ENCODE measurements at regions not wholly inside any gene's neighbourhood (a gene's known extent, or its start where the extent isn't known, plus 50 kb on each side); places are given as distances from the start of the nearest gene placed in this dataset.

- Histone ChIP-seq H3K36me3 (replicated peaks in 1 of 2; ENCODE audit: control insufficient read depth in 1 of 2, insufficient read depth in 2 of 2, low read length in 2 of 2) (no peaks in the 10 kb centered on the region), H3K4me2 (replicated peaks; ENCODE audit: extremely low read depth, low read length, poor library complexity, severe bottlenecking) (no peak overlapping the region), H4K20me1 (ENCODE audit: insufficient read depth, low read length) (no peaks in the 10 kb centered on the region), H3K4me1 (ENCODE audit: control insufficient read depth in 1 of 2, insufficient read depth in 2 of 2, low read length in 2 of 2) (no peaks in the 10 kb centered on the region), H3K27ac (ENCODE audit: low read depth in 1 of 2, low read length in 2 of 2) (no peak overlapping the region), H2AFZ (ENCODE audit: insufficient read depth, low read depth, low read length, poor library complexity, severe bottlenecking) (no peak overlapping the region), H3K4me3 (replicated peaks in 1 of 3; ENCODE audit: low read depth in 2 of 3, low read length in 3 of 3) (no peak overlapping the region), H3K9ac (ENCODE audit: insufficient read depth, low read length, poor library complexity, severe bottlenecking) (no peak overlapping the region), H3K9me3 (replicated peaks in 1 of 2; ENCODE audit: control insufficient read depth in 1 of 2, insufficient read depth in 1 of 2, low read length in 2 of 2) (no peaks in the 10 kb centered on the region), H3K79me2 (ENCODE audit: insufficient read depth, low read length) (no peaks in the 10 kb centered on the region), H3K27me3 (ENCODE audit: control insufficient read depth in 2 of 2, insufficient read depth in 2 of 2, low read length in 2 of 2) (no peaks in the 10 kb centered on the region)
- intact Hi-C loops (cut with micrococcal nuclease) = no loop called here
- H3K27me3 Mint-ChIP-seq (ENCODE audit: low read depth in 3 of 3) = peaks cover 0 to 1% (median 0%) of the 10 kb centered on the region in 3 donors
- no peak for TF ChIP-seq CTCF (IDR thresholded peaks at IDR 0.05)
- WGBS (ENCODE audit: insufficient coverage) = 92% methylated on average over 2 of the region's 2 CpGs
- no peak overlapping the region for H3K27ac Mint-ChIP-seq
- DNase-seq = no peak
- peaks cover 0 to 6% (median 0%) of the 10 kb centered on the region in 7 donors for H3K9me3 Mint-ChIP-seq
- no peak overlapping the region for H3K4me3 Mint-ChIP-seq
- H3K36me3 Mint-ChIP-seq = no peaks in the 10 kb centered on the region
- no peaks in the 10 kb centered on the region for H3K4me1 Mint-ChIP-seq
Measured at GRCh38 chr12:29971446-29971845, 187.7 kb upstream of the TMTC1 start.

GRCh38 chr12:29970501-29970900, 186.8 kb upstream of the TMTC1 start:
- WGBS (ENCODE audit: insufficient coverage) = no CpG with 5 or more reads among the region's 3 CpGs
- no peak overlapping the region for H3K27ac ChIP-seq (ENCODE audit: low read depth in 1 of 2, low read length in 2 of 2)
- H3K36me3 Mint-ChIP-seq = no peaks in the 10 kb centered on the region
- H3K27me3 ChIP-seq (ENCODE audit: control insufficient read depth in 2 of 2, insufficient read depth in 2 of 2, low read length in 2 of 2) = no peaks in the 10 kb centered on the region
- H3K79me2 ChIP-seq (ENCODE audit: insufficient read depth, low read length) = no peaks in the 10 kb centered on the region
- intact Hi-C loops (cut with micrococcal nuclease) = no loop called here
- H2AFZ ChIP-seq (ENCODE audit: insufficient read depth, low read depth, low read length, poor library complexity, severe bottlenecking) = no peak overlapping the region
- H3K36me3 ChIP-seq (replicated peaks in 1 of 2; ENCODE audit: control insufficient read depth in 1 of 2, insufficient read depth in 2 of 2, low read length in 2 of 2) = no peaks in the 10 kb centered on the region
- peak overlapping the region in 1 of 7 donors; percentile 23 for H3K27ac Mint-ChIP-seq
- H4K20me1 ChIP-seq (ENCODE audit: insufficient read depth, low read length) = no peaks in the 10 kb centered on the region
- peaks cover 0 to 2% (median 0%) of the 10 kb centered on the region in 3 donors for H3K27me3 Mint-ChIP-seq (ENCODE audit: low read depth in 3 of 3)
- no peak overlapping the region for H3K4me3 Mint-ChIP-seq
- H3K9ac ChIP-seq (ENCODE audit: insufficient read depth, low read length, poor library complexity, severe bottlenecking) = no peak overlapping the region
- no peak overlapping the region for H3K4me3 ChIP-seq (replicated peaks in 1 of 3; ENCODE audit: low read depth in 2 of 3, low read length in 3 of 3)
- peaks cover 0 to 3% (median 0%) of the 10 kb centered on the region in 7 donors for H3K9me3 Mint-ChIP-seq
- TF ChIP-seq CTCF (IDR thresholded peaks at IDR 0.05) = no peak
- no peak overlapping the region for H3K4me2 ChIP-seq (replicated peaks; ENCODE audit: extremely low read depth, low read length, poor library complexity, severe bottlenecking)
- no peaks in the 10 kb centered on the region for H3K9me3 ChIP-seq (replicated peaks in 1 of 2; ENCODE audit: control insufficient read depth in 1 of 2, insufficient read depth in 1 of 2, low read length in 2 of 2)
- no peaks in the 10 kb centered on the region for H3K4me1 ChIP-seq (ENCODE audit: control insufficient read depth in 1 of 2, insufficient read depth in 2 of 2, low read length in 2 of 2)
- H3K4me1 Mint-ChIP-seq = no peaks in the 10 kb centered on the region
- no peak for DNase-seq
